ENCODE measurements at regions not wholly inside any gene's neighbourhood (a gene's known extent, or its start where the extent isn't known, plus 50 kb on each side); places are given as distances from the start of the nearest gene placed in this dataset.

DNA sequence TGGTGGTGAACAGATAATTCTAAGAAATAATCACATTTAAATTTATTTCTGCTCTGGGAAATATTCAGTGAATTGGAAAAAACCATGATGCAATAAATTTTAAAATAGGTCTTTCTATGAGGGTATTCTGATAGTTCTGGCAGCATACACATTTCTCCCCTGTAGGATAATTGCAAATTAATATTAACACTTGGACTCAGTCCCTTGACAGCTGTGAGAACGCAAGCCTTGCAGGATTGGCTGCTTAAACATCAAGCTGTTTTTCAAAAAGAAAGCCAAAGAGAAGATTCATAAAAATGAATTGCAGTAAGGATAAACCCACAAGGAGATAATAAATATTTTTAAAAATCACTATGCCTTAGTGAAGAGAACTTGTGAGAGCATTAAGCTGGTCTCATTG, 180.0 kb downstream of the MTRR start:
- DNase-seq (ENCODE audit: low read depth, low spot score), result no peak

DNA sequence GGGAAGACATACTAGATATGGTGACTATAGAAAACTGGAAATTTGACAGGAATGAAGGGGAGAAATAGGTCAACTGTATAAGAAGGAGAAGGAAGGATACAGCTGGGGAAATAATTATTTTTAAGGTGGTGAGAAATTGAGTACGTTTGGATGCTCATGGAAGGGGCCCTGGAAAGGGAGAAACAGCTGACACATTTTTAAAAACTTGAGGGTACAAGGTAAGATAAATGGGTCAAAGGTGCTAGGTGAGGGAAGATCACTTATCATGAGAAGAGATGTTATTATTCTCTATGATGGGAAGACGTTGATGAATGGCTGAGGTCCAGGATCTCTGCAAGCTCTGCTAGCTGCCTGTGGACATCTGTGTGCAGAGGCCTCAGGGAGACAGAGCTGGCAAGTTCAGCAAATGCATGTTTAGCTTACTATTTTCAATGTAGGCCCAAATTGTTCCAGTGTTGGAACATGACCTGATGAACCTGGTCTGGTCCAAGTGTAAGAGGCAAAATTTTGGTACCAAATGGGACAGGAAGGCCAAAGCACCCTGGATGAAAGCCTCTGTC, 181.7 kb downstream of the MTRR start:
- no peak for DNase-seq (ENCODE audit: low read depth, low spot score)

DNA sequence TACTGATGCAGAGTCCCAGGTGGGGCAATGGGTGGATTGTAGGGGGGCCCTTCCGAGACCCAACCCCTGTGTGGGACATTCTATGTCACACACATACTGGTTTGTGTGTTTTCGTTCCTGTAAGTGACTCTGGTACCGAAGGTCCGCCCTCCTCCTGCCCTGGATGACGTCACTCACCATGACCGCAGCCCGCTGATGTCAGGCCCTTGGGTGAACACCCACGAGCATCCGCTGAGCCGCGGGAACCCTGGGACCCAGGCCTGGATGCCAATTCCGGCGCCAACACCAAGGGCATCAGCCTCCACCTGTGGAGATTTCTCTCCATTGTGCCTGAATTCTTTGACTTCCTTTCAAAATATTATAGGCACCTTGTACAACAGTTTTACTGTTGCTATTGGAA, 184.3 kb downstream of the MTRR start:
- DNase-seq (ENCODE audit: low read depth, low spot score), result no peak

DNA sequence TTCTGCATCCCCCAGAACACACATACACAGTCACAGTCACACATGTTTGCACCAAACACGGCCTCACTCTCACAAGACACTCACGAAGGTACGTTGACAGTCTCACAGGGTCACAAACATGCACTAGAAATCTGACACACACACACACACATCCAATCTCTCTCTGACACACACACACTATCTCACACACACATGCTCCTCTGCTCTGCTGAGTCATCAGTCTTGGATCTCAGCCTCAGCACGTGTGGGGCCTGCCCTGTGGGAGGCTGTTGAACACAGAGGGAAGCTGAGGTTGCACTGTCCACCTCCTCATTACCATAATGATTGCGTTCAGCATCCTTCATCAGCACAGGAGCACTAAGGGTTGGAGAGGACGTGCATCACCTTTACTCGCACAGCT, 188.8 kb downstream of the MTRR start:
- peak; percentile 35 for DNase-seq (ENCODE audit: low read depth, low spot score)

DNA sequence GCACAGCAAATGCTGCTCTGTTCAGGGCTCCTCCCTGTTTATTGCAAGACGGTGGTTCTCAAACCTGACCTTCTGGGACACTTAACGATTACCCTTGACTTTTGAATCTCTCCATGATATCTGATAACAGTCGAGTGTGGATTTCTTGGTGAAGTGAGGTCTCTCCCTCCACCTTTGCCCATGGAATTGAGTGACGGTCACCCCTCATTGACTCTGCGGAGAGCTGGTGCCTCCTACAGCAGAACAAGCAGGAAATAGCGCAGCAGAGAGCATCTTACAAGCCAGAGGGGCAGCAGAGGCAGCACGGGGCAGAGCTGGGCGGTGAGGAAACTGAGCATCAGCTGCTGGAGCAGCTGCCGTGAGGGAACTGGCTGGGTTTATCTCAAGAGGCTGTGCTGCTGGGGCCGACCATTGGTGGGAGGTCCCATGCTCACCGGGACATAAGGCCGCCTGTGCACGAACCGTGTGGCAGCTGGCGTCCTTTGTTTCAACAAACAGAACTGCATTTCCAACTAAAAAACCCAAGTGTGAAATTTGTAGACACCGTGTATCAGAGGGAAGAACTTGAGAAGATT, 189.8 kb downstream of the MTRR start:
- DNase-seq (ENCODE audit: low read depth, low spot score), result no peak

DNA sequence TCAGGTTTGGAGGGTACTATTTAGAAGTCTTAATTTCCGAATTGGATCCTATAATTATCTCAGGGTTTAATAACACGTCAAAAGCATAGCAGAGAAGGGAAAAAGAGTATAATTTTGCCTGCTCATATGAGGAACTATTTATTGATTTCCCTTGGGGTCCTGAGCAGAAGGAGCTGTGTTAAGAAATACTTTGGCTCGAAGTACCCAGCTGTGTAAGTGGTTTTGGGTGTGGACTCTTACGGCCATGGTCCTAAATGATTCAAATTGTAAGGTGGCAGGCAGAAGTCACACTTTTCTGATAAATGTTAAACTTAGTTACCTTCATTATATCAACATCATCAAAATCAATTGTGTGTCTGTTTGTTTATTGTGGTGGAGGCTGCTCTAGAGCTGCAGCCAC, 190.4 kb downstream of the MTRR start:
- no peak for DNase-seq (ENCODE audit: low read depth, low spot score)

DNA sequence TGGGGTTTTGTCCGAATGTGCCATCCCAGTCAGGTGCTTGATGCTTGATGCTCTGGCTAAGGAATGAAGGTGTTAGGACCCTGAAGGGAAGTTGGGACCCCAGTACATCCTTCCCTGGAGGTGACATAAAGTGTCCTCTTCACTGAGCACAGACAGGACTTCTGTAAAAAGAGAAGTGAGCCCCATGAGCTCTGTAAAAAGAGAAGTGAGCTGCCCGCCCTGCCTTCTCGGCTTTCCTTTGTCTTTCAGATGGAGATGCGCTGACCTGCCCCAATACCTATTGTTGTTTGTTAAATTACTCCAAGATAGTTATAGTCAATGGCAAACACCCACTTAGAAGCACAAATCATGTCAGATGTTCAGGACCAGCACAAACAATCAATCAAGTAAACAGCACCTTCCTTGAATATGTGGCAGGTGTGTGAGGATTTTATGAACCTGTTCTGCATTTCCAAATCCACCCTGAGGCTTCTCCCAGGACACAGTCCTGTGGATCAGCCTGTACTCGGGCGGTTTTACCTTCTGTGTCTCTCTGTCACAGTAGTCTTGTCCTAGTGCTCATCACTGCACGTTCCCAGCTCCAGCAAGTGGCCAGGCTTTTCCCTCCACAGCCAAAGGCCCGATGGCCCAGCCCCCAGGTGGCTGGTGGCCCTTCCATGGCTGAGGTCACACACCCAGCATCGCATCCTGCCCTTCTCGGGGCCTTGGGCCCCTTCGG, 191.4 kb downstream of the MTRR start:
- no peak for DNase-seq (ENCODE audit: low read depth, low spot score)

DNA sequence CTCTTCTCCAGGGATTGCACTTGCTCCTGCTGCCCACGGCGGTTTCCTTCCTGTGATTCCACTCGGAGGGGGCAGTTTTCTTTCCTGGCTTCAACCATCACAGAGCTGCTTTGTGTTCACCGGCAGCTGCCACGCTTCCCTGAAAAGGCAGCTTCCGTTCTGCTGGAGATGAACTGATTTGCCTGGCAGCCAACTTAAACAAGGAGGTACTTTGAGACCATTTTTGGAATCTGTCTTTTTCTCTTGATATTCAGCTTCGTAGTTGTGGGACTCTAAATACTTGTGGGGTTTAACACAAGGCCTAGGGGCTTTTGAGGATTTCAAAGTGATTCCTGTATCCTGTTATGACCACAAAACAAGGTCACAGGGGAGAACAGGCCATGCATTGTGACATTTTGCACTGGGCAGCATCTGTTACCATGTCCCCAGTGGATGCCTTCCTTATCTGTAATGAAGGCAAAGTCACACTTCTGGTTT, 192.0 kb downstream of the MTRR start:
- DNase-seq (ENCODE audit: low read depth, low spot score), result no peak

DNA sequence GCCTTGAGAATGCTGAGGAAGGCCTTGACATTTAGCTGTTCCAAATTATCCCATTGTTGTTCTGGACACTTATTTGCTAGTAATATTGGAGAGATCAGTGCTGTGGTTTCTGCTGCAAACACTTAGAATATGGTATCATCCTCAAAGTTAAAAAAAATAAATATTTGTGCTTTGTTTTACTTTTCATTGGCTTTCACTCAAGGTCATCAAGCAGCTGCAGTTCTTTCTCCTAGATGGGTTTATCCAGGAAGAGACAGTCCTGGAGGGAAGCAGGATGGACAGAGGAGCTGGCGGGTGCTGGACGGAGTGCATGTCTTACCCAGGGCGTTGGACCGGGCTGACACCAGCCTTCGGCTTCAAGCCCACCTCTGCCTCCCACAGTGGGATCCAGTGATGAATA, 193.6 kb downstream of the MTRR start:
- DNase-seq (ENCODE audit: low read depth, low spot score), result no peak

DNA sequence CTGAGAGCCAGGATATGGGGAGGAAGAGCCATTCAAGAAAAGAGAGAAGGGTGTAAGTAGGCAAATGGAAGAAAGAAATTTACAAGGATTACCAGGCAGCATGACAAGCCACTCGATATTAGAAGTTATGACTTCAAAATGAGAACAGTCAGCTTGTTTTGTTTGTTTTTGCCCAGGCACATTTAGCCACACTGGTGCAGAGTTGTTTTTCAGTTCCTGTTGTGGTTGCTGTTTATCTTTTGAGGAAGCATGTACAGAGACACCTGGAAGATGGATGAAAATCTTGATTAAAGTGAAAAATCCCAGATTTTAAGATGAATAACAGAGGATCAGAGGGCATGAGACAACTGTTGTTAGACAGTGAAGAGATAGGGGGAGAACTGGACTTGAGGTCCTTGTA, 199.1 kb downstream of the MTRR start:
- no peak for DNase-seq (ENCODE audit: low read depth, low spot score)

DNA sequence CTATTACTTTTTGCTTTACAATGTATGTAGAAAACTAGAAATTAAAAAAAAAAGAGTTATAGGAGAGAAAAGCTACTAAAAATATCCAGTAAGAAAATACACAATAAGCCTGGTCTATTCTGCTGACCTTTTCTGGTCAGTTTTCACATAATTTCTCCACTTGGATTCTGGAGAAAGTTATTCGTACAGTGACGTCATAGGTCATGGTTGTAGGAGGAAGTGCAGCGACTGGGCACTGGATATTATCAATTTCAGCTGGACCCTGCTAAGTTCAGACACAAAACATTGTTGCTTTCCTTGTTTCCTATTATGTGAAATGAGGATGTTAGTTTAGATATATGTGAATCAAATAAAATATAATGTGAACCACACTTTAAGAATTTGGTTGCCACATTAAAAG, 201.2 kb downstream of the MTRR start:
- DNase-seq (ENCODE audit: low read depth, low spot score), result no peak

DNA sequence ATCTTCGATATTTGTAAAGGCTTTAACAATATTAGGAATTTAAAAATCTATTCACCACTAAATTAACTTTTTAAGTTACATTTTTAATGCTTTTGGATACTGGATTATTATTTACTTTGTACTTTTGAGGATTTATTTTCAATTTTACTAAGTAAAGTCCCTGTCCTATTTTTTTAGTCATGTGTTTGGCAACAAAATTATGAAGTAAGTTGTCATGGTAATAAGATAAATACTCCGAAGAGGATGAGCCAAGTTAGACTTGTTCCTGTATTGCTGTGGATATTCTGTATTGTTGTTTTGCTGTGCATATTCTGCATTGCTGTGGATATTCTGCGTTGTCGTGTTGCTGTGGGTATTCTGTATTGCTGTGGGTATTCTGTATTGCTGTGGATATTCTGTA, 210.1 kb downstream of the MTRR start:
- DNase-seq (ENCODE audit: low read depth, low spot score), result no peak

DNA sequence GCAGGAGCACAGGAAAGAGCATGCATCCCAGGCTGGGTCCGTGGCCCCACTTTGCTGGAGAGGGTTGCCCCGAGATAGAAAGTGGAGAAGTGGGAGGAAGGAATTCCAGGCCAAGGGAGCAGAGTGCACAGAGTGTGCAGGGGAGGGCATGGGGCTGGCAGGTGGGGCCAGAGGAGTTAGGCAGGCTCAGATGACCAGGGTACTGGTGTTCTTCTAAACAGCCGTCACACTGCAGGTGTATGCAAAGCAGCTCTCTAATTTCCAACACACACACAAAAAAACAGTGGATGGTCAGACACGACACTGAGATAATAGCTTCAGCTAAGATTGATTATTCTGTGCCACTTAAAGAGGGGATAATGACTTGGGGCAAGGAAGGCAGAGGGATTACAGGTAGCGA, 212.2 kb downstream of the MTRR start:
- DNase-seq (ENCODE audit: low read depth, low spot score), result no peak

DNA sequence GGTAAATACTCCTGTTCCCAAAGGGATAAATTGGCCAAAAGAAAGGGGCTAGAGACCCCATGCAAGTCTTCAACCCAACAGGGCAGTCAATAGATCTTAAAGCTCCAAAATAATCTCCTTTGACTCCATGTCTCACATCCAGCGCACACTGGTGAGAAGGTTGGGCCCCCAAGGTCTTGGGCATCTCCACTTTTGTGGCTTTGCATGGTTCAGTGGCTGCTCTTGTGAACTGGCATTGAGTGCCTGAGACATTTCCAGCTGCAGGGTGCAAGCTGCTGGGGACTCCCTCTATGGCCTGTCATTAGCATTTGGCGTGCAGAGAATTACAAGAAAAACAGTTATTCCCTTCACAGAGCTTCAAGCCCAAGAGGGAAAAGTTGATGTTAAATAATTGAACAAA, 224.7 kb downstream of the MTRR start:
- DNase-seq (ENCODE audit: low read depth, low spot score), result no peak

DNA sequence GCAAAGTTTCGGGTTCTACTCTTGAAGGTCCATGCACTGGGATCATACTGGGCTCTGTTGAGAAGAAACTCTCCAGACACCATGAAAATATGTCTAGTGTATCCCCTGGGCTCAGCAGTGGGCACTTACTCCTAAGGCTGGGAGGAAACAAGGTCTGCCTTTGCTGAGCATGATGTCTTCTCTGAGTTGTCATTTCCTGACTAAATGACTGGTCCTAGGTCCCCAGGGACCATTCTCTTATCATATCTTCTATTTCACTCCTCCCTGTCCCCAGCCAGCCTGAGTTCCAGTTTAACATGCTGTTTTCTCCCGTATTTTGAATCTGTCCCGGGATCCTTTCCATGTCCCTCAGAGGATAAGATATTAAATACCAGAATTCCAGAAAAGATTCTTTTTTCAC, 225.4 kb downstream of the MTRR start:
- DNase-seq (ENCODE audit: low read depth, low spot score), result no peak

DNA sequence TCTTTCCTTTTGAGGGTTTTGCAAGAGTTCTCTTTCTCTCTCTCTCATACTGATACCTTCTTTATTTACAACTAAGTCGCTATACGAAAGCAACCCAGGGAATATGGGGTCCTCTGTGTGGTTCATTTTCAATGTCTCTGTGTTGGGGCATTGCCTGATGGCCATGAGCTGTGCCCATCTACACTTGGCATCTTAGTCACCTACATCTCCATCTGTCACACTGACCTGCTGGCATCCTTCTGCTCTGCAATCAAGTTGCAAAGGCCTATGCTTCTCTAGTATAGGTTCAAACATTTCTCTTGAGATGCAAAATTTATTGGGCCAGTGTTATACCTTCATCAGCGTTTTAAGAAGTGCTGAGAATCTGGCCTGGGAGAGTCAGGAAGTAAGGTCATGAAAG, 228.2 kb downstream of the MTRR start:
- DNase-seq (ENCODE audit: low read depth, low spot score), result no peak

DNA sequence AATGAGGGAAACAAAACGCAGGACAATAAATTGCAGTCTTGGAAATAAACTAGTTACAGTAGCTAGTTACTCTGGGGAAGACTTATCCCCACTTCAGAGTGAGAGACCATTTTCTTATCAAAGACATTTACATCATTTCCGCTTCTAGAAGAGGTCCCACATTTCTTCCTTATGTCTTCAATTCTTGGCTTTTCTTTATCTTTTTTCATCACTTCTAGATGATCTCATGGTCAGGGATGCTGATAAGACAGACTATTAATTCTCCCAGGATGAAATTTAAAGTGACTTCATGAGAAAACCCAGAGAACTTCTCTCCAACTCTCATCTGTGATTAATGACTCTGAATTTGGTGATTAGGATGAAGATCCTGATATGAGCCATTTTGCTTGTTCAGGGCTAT, 229.1 kb downstream of the MTRR start:
- no peak for DNase-seq (ENCODE audit: low read depth, low spot score)

DNA sequence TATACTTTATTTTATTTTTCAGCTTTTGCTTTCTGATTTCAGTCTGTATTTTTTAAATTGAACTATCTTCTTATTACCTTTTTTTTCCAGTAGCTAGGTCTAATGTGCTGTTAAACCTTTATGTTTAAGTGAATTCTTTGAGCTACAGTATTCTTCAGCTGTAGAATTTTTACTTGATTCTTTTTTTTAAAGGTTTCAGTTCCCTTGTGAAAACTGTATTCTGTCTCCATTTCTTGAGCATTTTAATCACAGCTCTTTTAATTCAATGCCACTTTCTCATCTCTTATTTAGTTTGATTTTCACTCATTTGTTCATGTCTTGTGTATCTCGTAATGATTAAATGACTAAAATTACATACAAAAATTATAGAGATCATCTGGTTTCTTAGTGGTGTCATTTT, 233.8 kb downstream of the MTRR start:
- no peak for DNase-seq (ENCODE audit: low read depth, low spot score)

DNA sequence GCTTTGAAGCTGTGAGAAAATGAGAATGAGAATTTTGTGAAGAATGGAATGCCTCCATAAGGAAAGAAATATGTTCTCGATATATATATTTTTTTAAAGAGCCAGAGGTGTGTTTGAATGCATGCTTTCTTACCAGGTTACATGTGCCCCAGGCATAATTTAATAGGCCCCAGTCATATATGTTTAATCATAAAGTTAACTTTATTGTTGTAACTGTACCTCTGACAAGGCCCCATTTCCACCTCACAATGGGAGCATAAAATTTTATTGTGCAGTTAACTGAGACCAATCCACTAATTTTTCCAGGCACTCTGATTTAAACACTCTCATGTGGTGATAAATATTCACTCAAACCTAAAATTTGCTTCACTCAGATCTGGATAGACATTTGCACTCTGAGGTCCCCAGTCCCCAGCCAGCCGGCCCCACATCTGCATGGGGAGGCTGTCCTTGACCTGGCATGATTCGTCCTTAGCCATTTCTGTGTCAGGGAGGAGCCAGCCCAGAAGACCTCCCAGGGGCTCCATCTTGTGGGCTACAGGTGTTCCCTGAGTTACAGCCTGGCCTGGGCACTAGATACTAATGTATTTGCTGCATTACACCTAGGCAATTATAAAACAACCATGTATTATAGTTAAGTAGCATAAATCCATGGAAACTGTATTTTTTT, 245.8 kb downstream of the MTRR start:
- DNase-seq (ENCODE audit: low read depth, low spot score), result no peak

DNA sequence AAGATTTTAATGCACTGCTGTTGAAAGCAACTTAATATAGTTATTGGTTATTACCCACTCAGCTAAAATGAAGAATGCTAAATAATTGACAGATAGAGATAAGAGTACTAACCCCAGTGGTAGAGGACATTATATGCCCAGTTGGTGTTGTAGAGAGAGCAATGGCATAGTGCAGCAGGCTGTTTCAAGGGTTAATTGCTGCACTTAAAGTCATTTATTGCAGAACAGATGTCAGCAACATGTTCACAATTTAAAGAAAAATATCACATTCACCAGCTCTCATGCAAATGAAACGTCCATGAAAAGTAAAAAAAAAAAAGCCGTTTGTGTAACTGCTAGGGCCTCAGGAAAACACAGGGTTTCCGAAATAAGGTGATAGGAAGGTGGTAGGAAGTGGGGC, 254.6 kb downstream of the MTRR start:
- no peak for DNase-seq (ENCODE audit: low read depth, low spot score)

DNA sequence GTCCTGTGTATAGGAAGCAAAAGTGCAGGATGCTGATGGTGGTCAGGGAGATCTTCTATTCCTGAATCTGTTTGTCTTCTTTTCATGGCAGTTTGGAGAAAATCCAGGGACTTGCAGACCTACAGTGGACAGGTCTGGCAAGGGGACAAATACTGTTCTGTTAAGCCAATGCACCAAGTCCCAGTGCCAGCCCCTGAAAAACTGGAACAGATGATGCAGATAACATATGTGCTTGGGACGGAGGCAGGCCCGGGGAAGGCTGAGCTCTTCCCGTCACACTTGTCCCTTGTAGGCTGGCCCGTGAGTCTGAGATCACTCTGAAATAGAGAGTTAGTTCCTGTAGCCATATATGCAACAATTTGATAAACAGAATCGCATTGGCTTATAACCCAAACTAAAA, 265.7 kb downstream of the MTRR start:
- DNase-seq (ENCODE audit: low read depth, low spot score), result no peak

DNA sequence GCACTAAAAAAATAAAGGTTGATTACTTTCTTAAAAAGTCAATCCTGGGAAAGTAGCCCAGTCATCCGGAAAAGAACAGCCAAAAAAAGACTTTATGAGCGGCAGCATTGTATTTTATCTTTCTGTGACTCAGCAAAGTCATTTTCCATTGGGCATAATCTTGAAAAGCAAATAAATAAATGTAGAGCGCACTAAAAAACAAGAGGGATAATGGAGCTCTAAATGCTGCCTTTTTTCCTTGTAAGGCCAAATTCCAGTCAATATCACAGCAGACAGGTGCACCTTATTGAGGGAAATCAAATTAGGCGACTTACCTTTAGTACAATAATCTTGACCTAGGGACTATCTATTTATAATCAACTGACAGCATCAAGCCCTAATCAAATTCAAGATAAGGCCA, 266.8 kb downstream of the MTRR start:
- no peak for DNase-seq (ENCODE audit: low read depth, low spot score)

DNA sequence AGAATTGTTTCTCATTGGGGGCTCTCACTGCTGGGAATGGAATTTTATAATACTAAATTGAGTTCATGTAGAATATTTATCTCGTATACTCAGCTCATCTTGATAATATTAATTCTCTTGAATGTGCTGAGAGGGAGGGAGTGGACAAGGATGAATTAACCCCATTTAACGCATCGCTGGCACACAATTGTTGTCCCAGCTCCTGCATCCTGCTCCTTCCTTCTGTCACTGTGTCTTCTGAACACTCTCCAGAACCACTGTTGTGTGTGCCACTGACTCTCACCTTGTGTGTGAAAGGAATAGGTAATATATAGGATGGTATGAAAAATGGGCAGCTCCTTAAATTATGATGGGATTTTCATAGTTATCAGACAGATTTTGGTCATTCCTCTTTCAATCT, 267.3 kb downstream of the MTRR start:
- DNase-seq (ENCODE audit: low read depth, low spot score), result no peak
